Tibial nerve (tissue), 4 donors: ENCODE measurements at regions not wholly inside any gene's neighbourhood (a gene's known extent, or its start where the extent isn't known, plus 50 kb on each side); places are given as distances from the start of the nearest gene placed in this dataset.

Experiments used
- CTCF ChIP-seq, 5 experiments: fragments of 200-600 bp in 3 of 5; fragments of 450-650 bp in 2 of 5; sonication (generic) in 3 of 5; IDR thresholded peaks; one replicate each; pipeline ENCODE4 v1.5.1; 2016 to 2019; ENCODE audit warnings: antibody characterized with exemption in 5 of 5, mild to moderate bottlenecking in 3 of 5, moderate library complexity in 2 of 5
- EP300 ChIP-seq, 2 donors: sonication (generic); formaldehyde crosslinking; IDR thresholded peaks; one replicate each; pipeline ENCODE4 v1.6.1; 2017; ENCODE audit warnings: antibody characterized with exemption in 2 of 2, mild to moderate bottlenecking in 1 of 2
- POLR2A ChIP-seq, 2 donors: fragments of 450-650 bp; IDR thresholded peaks; one replicate each; pipeline ENCODE4 v1.6.1; 2017; ENCODE audit warnings: antibody characterized with exemption in 2 of 2, mild to moderate bottlenecking in 2 of 2, moderate library complexity in 2 of 2

- TF ChIP-seq POLR2A (IDR thresholded peaks at IDR 0.05) (no peak), CTCF (IDR thresholded peaks at IDR 0.05) (no peak), EP300 (IDR thresholded peaks at IDR 0.05) (no peak)
These were observed 98.8 kb upstream of the GRIK2 start for GRCh38 chr6:101294676-101295075.
